HG03135 (cell line): ENCODE measurements at regions not wholly inside any gene's neighbourhood (a gene's known extent, or its start where the extent isn't known, plus 50 kb on each side); places are given as distances from the start of the nearest gene placed in this dataset.
"Not testable (repeated sequence)": the region's sequence is repeated elsewhere in the genome, so short reads cannot be mapped to it uniquely, and the experiment has no call there.

Experiments
- ATAC-seq: cut with Tn5 transposase; IDR thresholded peaks from one replicate; pipeline ENCODE4 v1.9.1; 2021; ENCODE audit warnings: mild to moderate bottlenecking, moderate library complexity; ENCODE audit not compliant: unreplicated experiment

GRCh38 chr5:91632871-91633270, 249.8 kb upstream of the ARRDC3 start:
- no peak for ATAC-seq

- no peak for ATAC-seq
These were observed 228.6 kb upstream of the ARRDC3 start for GRCh38 chr5:91611746-91612145.

GRCh38 chr5:91607675-91608074, 224.6 kb upstream of the ARRDC3 start:
- no peak for ATAC-seq

- ATAC-seq: no peak
These were observed 216.7 kb upstream of the ARRDC3 start for GRCh38 chr5:91599863-91600262.

GRCh38 chr5:91598216-91598615, 215.1 kb upstream of the ARRDC3 start:
- ATAC-seq: no peak

- ATAC-seq: no peak
These were observed 212.3 kb upstream of the ARRDC3 start for GRCh38 chr5:91595424-91595823.

GRCh38 chr5:91591076-91591475, 208.0 kb upstream of the ARRDC3 start:
- no peak for ATAC-seq

GRCh38 chr5:91586232-91586631, 203.1 kb upstream of the ARRDC3 start:
- no peak for ATAC-seq

GRCh38 chr5:91584352-91584751, 201.2 kb upstream of the ARRDC3 start:
- no peak for ATAC-seq

- ATAC-seq: not testable (repeated sequence)
These were observed 182.9 kb upstream of the ARRDC3 start for GRCh38 chr5:91566012-91566411.

GRCh38 chr5:91562922-91563321, 179.8 kb upstream of the ARRDC3 start:
- ATAC-seq: no peak

- ATAC-seq: no peak
These were observed 158.6 kb upstream of the ARRDC3 start for GRCh38 chr5:91541696-91542095.

GRCh38 chr5:91538179-91538578, 155.1 kb upstream of the ARRDC3 start:
- no peak for ATAC-seq

GRCh38 chr5:91535499-91535898, 152.4 kb upstream of the ARRDC3 start:
- no peak for ATAC-seq

GRCh38 chr5:91534332-91534731, 151.2 kb upstream of the ARRDC3 start:
- ATAC-seq: no peak

- ATAC-seq: no peak
These were observed 149.7 kb upstream of the ARRDC3 start for GRCh38 chr5:91532779-91533178.

GRCh38 chr5:91532281-91532680, 149.2 kb upstream of the ARRDC3 start:
- ATAC-seq: no peak

- no peak for ATAC-seq
These were observed 145.7 kb upstream of the ARRDC3 start for GRCh38 chr5:91528831-91529230.

- no peak for ATAC-seq
These were observed 138.7 kb upstream of the ARRDC3 start for GRCh38 chr5:91521785-91522184.

- ATAC-seq: no peak
These were observed 138.2 kb upstream of the ARRDC3 start for GRCh38 chr5:91521334-91521733.

- no peak for ATAC-seq
These were observed 131.3 kb upstream of the ARRDC3 start for GRCh38 chr5:91514400-91514799.

GRCh38 chr5:91503321-91503720, 120.2 kb upstream of the ARRDC3 start:
- no peak for ATAC-seq

- ATAC-seq: no peak
These were observed 117.6 kb upstream of the ARRDC3 start for GRCh38 chr5:91500758-91501157.
